Jurkat, Clone E6-1 (cell line): ENCODE measurements at regions not wholly inside any gene's neighbourhood (a gene's known extent, or its start where the extent isn't known, plus 50 kb on each side); places are given as distances from the start of the nearest gene placed in this dataset.

Source experiments
- DNase-seq: peaks from one replicate; pipeline ENCODE4 v3.0.0-alpha.2; 2011; ENCODE audit warnings: low read depth, low spot score
- H3K4me3 ChIP-seq: 2 replicates; pipeline ENCODE4 v1.5.1; 2011; ENCODE audit warnings: mild to moderate bottlenecking, low read length, control low read depth, moderate library complexity

DNA sequence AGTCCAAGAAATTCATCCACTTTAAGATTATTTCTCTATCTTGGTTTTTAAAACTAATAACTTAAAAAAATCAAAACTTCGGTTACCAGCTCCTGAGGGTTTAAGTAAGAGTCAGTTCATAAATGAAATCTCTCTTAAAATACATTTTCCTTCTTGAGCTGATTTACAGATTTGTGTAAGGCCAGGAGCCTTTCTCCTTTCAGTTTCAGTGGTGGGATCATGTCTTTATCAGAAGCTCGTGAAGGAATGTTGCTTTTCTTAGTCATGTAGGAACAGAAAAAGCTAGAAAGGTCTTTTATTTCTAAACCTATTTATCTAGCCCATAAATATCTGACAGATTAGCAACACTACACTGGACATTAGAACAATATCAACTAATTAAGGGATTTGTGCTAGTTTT lies 390.2 kb downstream of the GPATCH2 start:
- no peak for DNase-seq
- H3K4me3 ChIP-seq: no peak overlapping the region

DNA sequence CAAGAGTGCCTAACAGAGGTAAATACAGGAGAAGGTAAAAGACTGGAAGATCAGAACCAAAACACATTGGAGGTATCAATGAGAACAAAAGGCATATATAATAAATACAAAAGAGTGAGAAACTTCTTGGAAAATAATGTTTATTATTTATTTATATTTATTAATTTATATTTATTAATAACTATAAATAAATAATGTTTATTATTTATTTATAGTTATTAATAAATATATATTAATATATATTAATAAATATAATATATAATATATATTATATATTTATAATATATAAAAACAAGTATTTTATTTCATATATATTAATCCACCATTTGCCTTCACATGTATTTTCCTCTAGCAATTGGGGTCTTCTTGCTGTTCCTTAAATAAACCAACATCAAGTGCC lies 391.9 kb downstream of the GPATCH2 start:
- no peak overlapping the region for H3K4me3 ChIP-seq
- no peak for DNase-seq

DNA sequence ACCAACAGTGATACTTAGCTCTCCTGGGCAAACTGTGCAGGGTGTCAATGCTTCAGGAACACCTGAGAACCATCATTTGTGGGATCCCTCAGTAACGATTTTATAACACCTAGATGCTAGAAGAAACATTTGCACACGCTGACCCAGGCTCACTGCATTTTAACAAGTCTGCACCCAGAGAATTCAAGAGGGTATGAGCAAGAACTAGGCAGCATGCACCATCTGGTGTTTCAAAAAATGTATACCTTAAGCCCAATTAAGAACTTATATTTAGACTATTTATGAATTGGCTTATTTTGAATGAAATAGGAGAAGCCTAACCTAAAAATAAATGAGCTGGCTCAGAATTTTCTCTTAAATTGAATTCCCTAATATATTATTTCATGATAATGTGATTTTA lies 400.5 kb downstream of the GPATCH2 start:
- no peak for DNase-seq
- no peak overlapping the region for H3K4me3 ChIP-seq

DNA sequence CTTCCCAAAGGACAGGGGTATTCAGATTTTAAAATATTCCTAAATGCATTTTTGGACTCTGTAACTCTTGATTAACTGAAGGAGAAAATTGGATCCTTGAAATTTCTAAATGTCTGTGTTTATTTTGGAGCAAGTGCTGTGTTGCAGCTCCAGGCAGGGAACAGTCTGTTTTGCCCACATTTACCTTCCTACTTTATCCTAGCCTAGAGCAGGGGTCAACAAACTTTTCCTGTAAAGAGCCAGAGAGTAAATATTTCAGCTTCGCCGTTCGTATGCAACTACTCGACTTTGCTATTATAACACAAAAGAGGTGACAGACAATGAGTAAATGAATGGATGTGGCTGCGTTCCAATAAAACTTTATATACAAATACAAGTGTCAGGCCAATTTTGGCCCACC lies 402.2 kb downstream of the GPATCH2 start:
- no peak overlapping the region for H3K4me3 ChIP-seq
- DNase-seq: no peak

GRCh38 chr1:217224201-217224600 lies 406.7 kb downstream of the GPATCH2 start:
- no peak overlapping the region for H3K4me3 ChIP-seq
- no peak for DNase-seq

DNA sequence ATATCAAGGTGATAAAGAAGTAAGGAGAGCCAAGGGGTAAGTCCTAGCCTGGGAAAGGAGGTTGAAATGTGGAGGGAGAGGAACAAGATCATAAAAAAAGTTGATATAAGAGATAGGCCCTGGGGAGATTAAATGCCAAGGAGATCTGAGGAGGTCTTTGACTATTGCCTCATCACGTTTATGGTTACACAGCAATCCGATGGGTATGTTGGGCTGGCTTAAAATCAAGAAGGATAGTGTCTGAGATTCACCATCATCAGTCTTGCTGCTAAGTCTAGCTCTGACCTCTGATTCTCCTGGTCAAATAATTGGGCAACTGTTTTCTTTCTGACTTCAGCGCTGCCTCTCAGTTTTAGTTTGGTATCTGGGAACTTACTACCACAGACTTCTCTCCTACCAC lies 416.3 kb downstream of the GPATCH2 start:
- no peak for DNase-seq
- H3K4me3 ChIP-seq: no peak overlapping the region

- DNase-seq: no peak
- H3K4me3 ChIP-seq: no peak overlapping the region
Observed at GRCh38 chr1:217211486-217211885, 419.4 kb downstream of the GPATCH2 start.

DNA sequence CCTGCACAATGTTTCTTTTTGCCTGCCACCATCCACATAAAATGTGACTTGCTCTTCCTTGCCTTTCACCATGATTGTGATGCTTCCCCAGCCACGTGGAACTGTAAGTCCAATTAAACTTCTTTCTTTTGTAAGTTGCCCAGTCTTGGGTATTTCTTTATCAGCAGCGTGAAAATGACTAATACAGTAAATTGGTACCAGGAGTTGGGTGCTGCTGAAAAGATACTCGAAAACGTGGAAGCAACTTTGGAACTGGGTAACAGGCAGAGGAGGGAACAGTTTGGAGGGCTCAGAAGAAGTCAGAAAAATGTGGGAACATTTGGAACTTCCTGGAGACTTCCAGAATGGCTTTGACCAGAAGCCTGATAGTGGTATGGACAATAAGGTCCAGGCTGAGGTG lies 425.3 kb downstream of the GPATCH2 start:
- no peak for DNase-seq
- no peak overlapping the region for H3K4me3 ChIP-seq

DNA sequence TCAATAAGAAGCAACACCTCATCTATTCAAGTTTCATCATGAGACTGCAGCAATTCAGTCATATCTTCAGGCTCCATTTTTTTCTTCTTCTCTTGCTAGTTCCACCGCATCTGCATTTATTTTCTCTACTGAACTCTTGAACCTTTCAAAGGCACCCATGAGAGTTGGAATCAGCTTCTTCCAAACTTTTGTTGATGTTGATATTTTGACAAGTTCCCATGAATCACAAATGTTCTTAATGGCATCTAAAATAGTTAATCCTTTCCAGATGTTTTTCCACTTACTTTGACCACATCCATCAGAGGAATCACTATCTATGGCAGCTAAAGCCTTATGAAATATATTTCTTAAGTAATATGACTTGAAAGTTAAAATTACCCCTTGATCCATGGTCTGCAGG lies 434.3 kb downstream of the GPATCH2 start:
- DNase-seq: no peak
- H3K4me3 ChIP-seq: no peak overlapping the region

GRCh38 chr1:217193151-217193550 lies 437.7 kb downstream of the GPATCH2 start:
- DNase-seq: no peak
- H3K4me3 ChIP-seq: no peak overlapping the region

DNA sequence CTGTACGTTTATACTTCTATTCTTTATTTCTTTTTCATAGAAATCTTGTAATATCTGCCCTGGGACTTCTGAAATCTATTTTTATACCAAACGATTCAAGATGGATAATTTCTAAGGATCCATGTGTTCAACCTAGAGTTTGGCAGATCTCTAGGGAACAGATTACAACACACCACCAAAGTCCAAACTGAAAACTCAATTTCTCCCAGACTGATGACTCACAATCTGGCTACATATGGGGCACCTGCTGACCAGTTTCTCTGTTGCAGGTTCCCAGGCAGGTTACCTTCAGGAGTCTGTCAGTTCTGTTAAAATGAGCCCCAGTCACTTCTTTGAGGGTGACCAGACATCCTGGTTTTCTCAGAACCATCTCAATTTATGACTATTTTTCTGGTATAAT lies 439.4 kb downstream of the GPATCH2 start:
- no peak overlapping the region for H3K4me3 ChIP-seq
- DNase-seq: no peak

DNA sequence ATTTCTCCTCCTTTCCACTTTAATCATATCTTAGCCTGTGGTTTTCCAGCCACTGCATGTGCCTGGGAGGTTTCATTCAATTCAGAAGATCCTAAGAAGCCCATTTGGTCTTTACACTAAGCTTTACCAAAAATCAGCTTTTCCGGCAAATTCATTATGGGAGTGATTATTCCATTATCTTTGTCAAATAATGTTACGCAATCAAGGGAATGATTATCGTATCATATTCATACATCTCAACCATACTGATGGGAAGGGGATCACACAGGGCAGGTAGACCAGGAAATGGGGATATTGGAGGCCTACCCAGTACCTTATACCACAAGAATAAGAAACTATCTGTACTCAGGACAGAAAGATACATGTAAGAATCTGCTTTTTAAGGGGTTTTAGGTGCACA lies 440.5 kb downstream of the GPATCH2 start:
- no peak for DNase-seq

GRCh38 chr1:217189362-217189761 lies 441.5 kb downstream of the GPATCH2 start:
- H3K4me3 ChIP-seq: no peak overlapping the region
- DNase-seq: no peak

More for the DNA sequence above, 440.5 kb downstream of the GPATCH2 start:
- no peak overlapping the region for H3K4me3 ChIP-seq

- no peak overlapping the region for H3K4me3 ChIP-seq
- DNase-seq: no peak
Observed at GRCh38 chr1:217188280-217189237, 442.3 kb downstream of the GPATCH2 start.

GRCh38 chr1:217186664-217187063 lies 444.2 kb downstream of the GPATCH2 start:
- no peak for DNase-seq
- no peak overlapping the region for H3K4me3 ChIP-seq

DNA sequence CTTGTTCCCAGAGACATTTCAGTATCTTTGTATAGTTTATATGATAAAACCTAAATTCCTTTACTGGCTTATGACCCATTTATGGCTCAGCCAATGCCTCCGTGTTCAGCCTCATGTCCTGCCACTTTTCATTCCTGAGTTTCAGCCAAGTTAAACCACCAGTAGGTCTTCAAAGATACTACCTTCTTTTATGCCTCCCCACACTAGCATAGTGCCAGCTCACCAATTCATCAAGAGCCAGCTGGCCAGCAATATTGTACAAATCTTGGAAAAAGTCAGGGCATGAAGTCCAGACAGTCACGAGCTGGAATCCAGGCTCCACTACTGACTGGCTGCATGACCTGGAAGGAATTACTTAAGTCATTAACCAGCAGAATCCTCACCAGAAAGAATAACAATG lies 446.0 kb downstream of the GPATCH2 start:
- no peak overlapping the region for H3K4me3 ChIP-seq
- DNase-seq: no peak

GRCh38 chr1:217182992-217183391 lies 447.9 kb downstream of the GPATCH2 start:
- no peak overlapping the region for H3K4me3 ChIP-seq

DNA sequence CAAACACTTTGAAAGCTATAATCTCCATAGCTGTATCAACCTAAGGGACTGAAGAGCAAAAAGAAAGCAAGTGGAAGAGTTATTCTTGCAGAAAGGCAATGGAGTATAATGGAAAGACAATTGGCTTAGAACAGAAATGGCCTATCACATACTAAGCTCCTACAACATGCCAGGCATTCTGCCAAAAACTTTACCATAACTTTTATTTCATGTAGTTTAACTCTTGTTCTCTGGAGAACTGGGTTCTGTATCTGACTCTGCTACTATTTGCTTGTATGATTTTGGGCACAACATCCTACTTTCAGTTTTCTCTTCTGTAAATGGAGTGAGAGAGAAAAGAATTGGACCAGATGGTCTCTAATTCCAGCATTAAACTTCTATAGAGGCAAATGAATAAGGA lies 449.1 kb downstream of the GPATCH2 start:
- no peak overlapping the region for H3K4me3 ChIP-seq

More at GRCh38 chr1:217182992-217183391, 447.9 kb downstream of the GPATCH2 start:
- no peak for DNase-seq

GRCh38 chr1:217181176-217181746 lies 449.6 kb downstream of the GPATCH2 start:
- DNase-seq: no peak
- H3K4me3 ChIP-seq: no peak overlapping the region

More for the DNA sequence above, 449.1 kb downstream of the GPATCH2 start:
- DNase-seq: no peak

GRCh38 chr1:217180443-217180842 lies 450.4 kb downstream of the GPATCH2 start:
- DNase-seq: no peak
- no peak overlapping the region for H3K4me3 ChIP-seq

DNA sequence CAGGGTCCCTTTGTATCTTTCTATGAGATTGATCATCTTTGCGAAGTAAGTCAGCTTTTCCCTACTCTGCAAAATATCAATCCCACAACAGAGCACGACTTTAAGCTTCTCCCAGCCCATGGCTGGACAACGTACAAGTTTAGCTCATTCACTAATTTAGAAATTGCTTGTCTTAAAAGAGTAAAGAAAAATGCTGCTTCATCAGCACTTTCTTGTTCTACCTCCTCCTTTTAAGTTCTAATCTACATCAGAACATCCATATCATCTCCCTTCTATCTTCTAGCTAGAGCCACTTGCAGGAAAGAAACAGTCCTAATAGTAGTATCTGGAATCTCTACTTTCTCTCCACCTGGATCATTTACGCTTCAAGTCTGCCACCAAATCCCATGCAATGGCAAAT lies 441.2 kb upstream of the ESRRG start:
- H3K4me3 ChIP-seq: no peak overlapping the region
- DNase-seq: no peak
